NCI-H2081 (cell line): ENCODE measurements at regions not wholly inside any gene's neighbourhood (a gene's known extent, or its start where the extent isn't known, plus 50 kb on each side); places are given as distances from the start of the nearest gene placed in this dataset.
"Not testable (repeated sequence)": the region's sequence is repeated elsewhere in the genome, so short reads cannot be mapped to it uniquely, and the experiment has no call there.

Experiments used
- DNase-seq, 2 experiments: peaks; one replicate each; lab custom pipeline; 2025; lab: John Stamatoyannopoulos, UW

DNA sequence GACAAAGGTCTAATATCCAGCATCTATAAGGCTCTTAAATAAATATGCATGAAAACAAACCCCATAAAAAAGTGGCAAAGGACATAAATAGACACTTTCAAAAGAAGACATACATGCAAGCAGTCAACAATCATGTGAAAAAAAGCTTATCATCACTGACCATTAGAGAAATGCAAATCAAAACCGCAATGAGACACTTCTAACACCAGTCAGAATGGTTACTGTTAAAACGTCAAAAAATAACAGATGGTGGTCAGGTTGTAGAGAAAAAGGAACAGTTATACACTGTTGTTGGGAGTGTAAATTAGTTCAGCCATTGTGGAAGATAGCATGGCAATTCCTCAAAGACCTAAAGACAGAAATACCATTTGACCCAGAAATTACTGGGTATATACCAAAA is 440.7 kb upstream of the KCNMB2 start:
- no peak for DNase-seq

DNA sequence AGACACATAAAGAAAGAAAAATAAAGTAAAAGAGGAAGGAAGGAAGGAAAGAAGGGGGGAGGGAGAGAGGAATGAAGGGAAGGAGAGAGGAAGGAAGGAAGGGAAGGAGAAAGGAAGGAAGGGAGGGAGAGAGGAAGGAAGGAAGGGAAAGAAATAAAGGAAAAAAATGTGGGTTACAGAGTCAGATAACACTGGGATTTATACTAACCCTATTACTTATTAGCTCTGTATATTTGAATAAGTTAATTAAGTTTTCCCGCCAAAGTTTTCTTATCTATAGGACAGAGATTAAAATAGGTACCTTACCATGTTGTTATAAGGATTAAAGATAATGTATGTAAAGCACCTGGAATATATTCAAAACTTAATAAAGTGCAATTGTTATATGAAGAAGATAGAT is 439.3 kb upstream of the KCNMB2 start:
- no peak for DNase-seq

DNA sequence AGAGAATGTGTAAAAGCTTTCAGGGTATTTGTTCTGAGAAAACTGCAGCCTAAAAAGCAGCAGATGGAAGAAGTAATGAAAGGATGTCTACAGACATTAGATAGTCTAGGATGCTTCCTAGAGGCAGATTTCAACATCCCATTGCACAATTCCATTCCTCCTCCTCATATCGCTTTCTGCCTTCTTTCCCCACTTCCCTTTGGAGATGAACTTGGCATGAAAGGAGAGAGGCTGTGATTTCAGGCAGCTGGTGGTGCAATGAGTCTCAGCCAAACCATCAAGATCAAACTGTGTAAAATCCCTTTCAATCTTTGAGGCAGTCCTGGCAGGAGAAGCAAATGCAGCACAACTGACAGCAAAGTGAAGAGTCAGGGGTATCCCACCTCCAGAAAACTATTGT is 438.7 kb upstream of the KCNMB2 start:
- no peak for DNase-seq

DNA sequence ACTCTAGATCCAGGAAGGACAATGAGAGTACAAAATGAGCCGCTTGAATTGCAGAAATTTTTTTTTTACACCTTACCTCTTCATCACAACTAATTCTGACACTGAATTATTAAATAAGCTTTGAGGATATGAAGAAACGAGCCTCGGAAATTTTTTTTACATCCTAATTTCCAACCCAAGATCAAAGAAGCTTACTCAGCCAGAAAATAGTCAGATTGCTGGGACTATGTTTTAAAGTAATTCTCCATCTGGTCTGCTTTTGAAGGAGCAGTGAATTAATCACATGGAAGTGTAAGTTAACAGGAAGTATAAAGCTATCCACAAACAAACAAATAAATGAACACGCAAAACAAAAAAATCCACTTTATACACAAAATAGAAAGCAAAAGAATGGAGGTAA is 437.0 kb upstream of the KCNMB2 start:
- no peak for DNase-seq

DNA sequence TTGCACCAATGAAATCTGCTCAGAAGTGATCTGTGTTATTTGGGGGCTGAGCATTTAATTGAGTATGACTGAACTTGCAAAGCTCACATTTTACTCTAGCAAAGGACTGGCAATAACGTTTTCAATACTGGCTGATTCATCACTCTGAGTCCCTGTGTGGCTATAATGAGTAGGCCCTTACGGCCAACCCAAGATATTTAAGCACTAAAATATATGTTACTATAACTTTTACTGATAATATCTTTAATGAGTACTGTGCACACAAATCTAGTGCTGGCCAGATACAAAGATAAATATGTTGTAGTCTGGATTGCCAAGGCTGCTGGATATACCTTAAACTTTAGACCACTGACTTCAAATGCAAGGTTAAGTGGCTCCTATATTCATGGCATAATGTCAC is 436.4 kb upstream of the KCNMB2 start:
- DNase-seq: no peak

DNA sequence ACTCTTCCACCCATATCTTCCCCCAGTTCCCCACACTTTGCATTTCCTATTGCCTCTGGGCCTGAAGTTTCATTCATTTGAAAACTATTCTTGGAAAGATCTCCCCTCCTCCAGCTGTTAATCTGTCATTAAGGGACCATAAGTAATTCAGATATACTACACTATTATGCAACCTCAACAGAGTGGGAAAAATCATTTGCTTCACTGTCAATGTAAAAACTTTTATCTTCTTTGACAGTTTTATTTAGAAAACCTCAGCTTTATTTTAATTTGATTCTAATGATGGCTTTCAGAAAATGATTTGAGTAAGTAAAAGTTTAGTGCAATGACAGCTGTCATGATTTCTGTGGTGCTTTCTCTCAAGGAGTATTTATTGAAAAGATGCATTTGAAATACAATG is 435.3 kb upstream of the KCNMB2 start:
- DNase-seq: no peak

DNA sequence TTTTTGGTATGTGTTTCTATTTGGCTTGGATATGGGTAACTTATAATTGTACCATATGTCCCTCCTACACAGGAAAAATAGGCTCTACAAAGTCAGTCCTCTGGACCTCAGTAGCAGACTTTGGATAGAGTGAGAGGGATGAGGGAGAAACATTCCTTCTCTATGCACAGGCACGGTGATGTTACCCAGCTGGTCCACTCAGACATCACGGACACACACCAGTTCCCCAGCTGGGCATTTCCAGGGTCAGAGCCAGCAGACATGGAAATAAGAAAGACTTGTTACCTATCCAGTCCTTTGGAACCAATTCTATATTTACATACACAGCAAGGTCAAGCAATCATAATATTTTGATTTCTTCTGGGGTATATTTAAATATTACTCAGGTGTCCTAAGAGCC is 433.1 kb upstream of the KCNMB2 start:
- DNase-seq: no peak

DNA sequence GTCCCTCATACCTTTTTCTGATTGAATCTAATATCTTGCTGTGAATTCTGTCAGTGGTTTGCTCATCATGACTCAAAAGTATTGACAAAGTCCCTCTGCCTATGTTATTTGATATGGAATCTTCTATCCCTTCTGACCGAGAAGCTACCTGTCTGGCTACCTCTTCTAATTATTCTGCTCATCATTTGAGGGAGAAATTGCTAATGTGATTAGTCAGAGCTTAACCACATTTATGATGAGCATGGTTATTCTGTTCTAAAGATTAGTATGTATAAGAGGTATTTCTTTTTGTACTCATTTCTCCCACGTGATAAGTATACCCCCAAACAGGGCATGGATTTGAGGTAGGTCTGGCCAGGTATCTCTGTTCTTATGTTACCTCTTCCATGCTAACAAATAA is 428.4 kb upstream of the KCNMB2 start:
- DNase-seq: no peak

DNA sequence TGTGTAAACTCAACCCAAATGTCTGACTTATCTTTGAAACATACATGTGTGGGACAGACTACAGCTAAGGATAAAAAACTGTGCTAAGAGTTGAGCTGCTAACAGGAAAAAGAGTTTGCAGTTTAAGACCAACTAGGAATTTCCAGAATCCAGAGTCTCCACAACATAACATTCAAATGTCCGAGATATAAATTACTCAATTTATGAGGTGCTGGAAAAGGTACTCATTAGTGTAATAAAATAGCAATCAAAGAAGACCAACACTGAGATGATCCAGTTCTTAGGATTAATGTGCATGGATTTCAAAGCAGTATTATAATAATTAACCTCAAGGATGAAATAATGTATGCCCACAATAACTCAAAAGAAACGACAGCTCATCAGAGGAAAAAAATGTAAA is 426.5 kb upstream of the KCNMB2 start:
- no peak for DNase-seq

DNA sequence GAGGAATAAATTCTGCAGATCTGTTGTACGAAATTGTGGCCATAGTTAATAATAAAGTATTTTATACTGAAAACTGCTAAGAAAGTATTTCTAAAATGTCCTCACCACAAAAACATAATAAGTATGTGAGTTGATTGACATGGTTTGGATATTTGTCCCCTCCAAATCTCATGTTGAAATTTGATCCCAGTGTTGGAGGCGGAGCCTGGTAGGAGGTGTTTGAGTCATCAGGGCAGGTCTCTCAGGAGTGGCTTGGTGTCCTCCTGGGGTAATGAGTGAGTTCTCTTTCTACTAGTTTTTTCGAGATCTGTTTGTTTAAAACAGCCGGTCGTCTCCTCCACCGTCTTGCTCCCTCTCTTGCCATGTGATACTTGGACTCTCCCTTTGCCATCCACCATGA is 424.1 kb upstream of the KCNMB2 start:
- DNase-seq: peak in 1 of 2 experiments; percentile 20

DNA sequence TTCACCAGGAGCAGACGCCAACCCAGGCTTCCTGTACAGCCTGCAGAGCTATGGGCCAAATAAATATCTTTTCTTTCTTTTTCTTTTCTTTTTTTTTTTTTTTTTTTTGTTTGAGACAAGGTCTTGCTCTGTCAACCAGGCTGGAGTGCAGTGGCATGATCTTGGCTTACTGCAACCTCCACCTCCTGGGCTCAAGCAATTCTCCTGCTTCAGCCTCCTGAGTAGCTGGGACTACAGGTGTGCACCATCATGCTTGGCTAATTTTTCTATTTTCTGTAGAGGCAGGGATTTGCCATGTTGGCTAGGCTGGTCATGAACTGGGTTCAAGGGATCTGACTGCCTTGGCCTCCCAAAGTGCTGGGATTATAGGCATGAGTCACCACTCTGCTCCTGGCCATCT is 423.7 kb upstream of the KCNMB2 start:
- not testable (repeated sequence) for DNase-seq

DNA sequence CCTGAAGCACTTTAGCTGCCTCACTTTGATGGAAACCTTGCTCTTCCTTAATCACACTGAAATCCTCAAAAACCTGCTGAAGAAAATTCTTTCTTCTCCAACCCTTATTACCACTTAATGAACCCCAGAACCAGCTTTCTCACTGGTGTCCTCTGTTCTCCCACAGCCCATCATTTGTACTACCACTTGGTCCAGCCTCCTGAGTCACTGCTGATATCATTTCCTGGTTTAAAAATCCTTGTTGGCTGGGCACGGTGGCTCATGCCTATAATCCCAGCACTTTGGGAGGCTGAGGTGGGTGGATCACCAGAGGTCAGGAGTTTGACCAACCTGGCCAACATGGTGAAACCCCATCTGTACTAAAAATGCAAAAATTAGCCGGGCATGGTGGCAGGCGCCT is 418.6 kb upstream of the KCNMB2 start:
- no peak for DNase-seq

DNA sequence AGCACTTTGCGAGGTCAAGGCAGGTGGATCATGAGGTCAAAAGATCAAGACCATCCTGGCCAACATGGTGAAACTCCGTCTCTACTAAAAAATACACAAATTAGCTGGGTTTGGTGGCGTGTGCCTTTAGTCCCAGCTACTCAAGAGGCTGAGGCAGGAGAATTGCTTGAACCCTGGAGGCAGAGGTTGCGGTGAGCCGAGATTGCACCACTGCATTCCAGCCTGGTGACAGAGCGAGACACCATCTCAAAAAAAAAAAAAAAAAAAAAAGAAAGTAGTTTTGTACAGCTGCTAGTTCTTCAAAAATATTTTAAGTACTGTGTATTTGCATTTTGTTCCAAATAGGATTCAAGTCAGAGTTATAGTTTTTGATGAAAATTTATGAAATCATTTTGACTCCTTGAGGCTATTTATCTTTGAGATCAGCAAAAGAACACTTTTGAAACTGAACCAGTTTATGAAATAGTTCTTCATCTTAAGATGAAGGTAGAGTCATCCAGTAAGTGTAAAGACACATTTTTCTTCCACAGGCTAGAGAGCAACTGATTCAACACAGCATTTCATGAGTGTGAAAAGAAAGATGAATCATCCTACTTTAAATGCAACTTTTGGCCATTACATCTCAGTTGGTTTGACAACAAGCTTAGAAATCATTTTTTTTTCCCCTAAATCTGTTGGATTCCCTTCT is 416.5 kb upstream of the KCNMB2 start:
- DNase-seq: not testable (repeated sequence)

DNA sequence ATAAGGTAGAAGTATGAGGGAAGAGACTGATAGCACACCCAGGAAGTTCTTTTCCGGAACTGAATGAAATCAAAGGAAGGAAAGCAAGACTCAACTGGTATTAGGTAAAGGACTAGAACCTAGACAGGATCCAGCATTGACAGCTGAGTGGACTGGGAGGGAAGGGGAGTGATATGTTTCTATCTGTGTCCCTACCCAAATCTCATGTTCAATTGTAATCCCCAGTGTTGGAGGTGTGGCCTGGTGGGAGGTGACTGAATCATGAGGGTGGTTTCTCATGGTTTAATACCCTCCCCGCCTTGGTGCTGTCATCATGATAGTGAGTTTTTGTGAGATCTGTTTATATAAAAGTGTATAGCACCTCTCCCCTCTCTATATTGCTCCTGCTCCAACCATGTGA is 415.9 kb upstream of the KCNMB2 start:
- DNase-seq: no peak

DNA sequence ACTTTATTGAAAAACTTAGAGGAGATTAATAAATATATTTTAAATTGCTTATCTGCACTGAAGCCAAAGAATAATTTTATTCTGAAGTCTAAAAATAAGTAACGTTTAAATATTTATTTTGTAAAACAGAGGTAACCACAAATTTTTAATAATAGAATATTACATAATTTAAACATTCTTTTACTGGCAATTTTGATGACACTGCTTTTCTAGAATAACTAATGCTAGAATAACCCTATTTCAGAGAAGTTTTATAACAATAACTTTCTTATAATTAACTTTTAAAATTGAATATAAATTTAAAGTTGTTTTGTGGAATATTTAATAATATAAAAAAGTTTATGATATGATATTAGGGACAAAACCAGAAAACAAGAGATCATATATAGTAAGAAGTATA is 409.6 kb upstream of the KCNMB2 start:
- no peak for DNase-seq

DNA sequence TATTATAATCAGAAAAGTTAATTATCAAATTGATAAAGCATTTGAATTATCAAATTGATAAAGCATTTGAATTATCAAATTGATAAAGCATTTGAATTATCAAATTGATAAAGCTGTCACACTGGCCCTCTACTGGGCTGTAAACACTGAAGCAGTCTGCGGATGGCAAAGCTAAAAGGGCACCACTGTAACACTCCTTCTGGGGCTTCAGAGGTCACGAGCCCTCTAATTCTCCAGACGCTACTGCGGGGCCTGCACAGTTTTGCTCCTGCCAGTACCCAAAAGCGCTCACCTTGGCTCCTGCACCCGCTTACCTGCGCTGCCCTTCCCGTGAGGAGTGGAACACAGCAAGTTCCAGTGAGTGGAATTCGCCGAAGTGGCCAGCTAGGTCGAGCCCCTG is 409.0 kb upstream of the KCNMB2 start:
- DNase-seq: no peak

DNA sequence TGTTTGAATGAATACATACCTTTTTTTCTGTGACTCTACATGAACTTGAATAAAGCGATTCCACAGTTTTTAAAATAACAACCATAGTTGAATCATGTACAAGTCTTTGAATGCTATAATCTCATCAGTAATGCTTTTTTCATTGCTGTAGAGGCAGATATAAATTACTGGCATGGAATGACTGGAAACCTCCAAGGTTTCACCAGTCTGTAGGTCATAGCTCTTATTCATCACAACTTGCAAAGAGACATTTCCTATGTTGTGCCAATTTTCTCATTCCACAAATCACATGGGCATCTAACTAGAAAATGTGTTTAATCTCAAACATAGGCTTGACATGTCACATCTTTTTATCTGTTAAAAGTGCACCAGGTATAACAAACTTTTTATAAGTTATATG is 407.1 kb upstream of the KCNMB2 start:
- DNase-seq: no peak

DNA sequence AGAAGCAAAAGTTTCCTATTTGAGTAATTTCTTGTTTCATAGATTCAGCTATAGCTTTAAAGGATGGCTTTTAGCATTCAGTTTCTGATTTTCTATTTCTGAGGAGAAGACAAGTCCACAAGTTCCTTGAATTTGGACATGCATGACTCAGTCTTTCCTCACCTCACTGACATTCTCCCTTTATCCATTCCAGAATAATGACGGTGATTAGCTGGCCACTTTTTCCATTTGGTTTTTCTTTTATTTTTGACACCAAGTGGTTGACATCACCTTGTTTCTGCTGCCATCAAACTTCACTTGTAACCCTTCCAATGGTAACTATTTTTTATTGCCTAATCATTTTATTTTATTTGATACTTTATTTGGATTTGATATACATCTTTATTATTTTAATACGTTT is 404.4 kb upstream of the KCNMB2 start:
- DNase-seq: no peak

DNA sequence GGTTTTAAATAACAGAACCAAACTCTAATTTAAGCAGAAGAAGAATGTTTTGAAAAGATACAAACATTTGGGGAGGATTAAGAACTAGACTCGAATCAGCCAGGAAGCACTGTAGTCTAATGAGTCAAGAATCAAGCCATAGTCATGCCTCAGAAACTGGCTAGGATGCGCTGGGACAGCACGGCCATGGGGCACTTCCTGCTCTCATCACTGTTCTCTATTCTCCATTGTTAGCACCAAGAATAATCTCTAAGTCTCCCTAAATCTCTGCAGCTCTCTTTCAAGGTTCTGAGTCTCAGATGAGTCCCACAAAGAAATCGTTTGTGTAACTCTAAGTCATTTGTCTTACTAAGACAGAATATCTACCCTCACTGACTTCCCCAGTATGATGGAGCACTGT is 399.0 kb upstream of the KCNMB2 start:
- no peak for DNase-seq

DNA sequence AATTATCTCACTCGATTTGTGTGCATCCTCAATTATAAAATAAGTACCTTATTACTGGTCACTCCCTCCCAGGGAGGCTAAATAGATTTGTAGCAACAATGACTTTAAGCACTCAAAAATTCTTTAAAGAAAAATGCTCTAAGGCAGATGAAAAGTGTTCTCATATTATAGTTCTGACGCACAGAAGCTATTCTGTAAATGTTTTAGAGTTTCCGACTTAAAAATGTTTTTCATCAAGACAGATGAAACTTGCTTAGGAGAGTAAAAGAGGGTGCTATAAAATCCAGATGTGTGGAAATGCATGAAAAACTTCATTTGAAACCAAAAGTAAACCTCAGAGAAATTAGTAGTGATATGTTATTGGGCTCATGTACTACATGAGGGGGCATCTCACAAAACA is 398.4 kb upstream of the KCNMB2 start:
- no peak for DNase-seq

DNA sequence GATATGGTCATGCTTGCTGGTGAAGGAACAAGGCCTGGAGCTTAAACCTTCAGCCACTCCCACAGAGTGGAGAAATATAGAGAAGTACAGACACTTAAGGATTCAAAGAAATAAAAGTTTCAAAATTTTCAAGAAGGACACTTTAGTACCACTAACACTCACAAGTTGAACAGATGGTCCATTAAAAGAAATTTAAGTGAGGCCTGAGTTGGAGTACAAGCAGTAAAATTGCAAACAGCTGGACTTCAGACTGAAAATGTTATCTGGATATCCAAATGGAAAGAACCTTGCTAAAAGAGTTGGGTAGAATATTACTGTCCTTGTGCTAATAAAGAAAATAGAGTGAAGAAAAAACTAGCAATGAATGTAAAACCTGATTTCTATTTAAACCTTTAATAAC is 397.1 kb upstream of the KCNMB2 start:
- no peak for DNase-seq

DNA sequence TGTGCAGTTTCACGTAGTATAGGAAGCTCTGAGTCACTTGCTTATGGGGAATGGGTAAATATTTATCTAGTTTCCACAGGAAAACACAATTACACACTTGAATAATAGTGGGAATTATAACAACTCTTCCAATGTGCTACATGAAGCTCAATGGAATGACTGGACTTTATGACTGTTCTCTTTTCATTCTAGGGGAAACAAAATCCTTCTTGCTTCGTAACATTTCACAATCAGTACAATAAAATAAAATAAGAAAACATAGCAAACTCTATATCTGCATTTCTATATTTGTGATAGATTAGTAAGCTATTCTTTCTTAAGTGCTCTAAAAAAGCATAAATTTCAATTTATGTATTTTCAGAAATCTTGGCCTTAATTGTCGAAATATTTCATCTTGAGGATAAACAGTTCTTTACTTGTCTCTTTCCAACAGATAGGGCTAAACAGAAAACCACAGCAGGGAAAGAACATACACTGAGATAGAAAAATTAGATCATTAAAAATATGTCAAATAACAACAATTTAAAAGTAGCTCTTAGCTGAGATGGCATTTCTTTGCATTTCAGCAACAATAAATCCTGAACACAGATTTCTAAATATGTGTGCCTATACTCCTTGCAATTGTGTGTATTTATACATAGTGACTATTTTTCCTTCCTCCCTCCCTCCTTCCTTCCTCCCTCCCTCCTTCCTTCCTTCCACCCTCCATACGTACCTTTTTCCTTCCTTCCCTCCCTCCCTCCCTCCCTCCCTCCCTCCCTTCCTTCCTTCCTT is 395.5 kb upstream of the KCNMB2 start:
- peak in 1 of 2 experiments; percentile 41 for DNase-seq

DNA sequence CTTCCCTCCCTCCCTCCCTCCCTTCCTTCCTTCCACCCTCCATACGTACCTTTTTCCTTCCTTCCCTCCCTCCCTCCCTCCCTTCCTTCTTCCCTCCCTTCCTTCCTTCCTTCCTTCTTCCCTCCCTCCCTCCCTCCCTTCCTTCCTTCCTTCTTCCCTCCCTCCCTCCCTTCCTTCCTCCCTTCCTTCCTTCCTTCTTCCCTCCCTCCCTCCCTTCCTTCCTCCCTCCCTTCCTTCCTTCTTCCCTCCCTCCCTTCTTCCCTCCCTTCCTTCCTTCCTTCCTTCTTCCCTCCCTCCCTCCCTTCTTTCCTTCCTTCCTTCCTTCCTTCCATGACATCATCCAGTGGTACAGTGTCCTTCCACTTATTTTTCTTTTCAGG is 394.9 kb upstream of the KCNMB2 start:
- not testable (repeated sequence) for DNase-seq

DNA sequence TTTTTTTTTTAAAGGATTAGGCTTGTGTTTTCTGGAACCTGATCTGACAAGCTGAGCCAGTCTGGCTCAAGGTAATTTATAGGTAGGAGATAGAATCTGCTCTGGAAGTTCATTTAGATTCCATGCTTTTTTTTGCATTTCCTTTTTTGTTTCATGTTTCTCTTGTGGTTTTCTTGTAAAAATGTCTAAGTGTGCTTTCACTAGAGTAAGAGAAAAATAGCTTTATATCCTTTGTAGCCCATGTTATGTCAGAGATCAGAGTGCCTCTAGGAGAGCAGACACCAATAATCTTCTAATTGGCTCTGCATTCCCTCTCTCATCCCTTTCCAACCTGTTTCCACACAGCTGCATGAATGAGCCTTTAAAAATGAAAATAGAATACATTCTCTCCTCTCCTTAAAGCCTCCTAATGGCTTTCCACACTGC is 389.8 kb upstream of the KCNMB2 start:
- DNase-seq: peak in 1 of 2 experiments; percentile 18
